Progenitor cell of endocrine pancreas (in vitro differentiated cells): ENCODE measurements at regions not wholly inside any gene's neighbourhood (a gene's known extent, or its start where the extent isn't known, plus 50 kb on each side); places are given as distances from the start of the nearest gene placed in this dataset.

ENCODE experiments used
- DNase-seq: peaks from one replicate; pipeline ENCODE4 v3.0.0; 2021; ENCODE audit warnings: low spot score; ENCODE audit not compliant: unreplicated experiment
- H3K27ac Mint-ChIP-seq: 2 replicates; pipeline ENCODE4 v1.8.0; 2021; ENCODE audit warnings: mild to moderate bottlenecking, moderate library complexity, mixed read lengths
- H3K27me3 Mint-ChIP-seq: 2 replicates; pipeline ENCODE4 v1.8.0; 2021; ENCODE audit warnings: mixed read lengths
- H3K36me3 Mint-ChIP-seq: 2 replicates; pipeline ENCODE4 v1.8.0; 2022; ENCODE audit warnings: mixed read lengths; ENCODE audit not compliant: insufficient read depth
- H3K4me1 Mint-ChIP-seq: 2 replicates; pipeline ENCODE4 v1.8.0; 2021; ENCODE audit warnings: low read depth, mixed read lengths
- H3K4me3 Mint-ChIP-seq: 2 replicates; pipeline ENCODE4 v1.8.0; 2021; ENCODE audit warnings: low read depth, mild to moderate bottlenecking, moderate library complexity, mixed read lengths
- H3K9me3 Mint-ChIP-seq: 2 replicates; pipeline ENCODE4 v1.8.0; 2021; ENCODE audit warnings: low read depth, mixed read lengths
- CTCF ChIP-seq: fragments of 200-600 bp; sonication (generic); IDR thresholded peaks from one replicate; pipeline ENCODE4 v1.5.0; 2021; ENCODE audit warnings: antibody characterized with exemption, mild to moderate bottlenecking; ENCODE audit not compliant: unreplicated experiment

GRCh38 chr9:14380061-14380836 lies 66.3 kb upstream of the NFIB start:
- Mint-ChIP-seq H3K27me3 (no peaks in the 10 kb centered on the region), H3K4me1 (no peaks in the 10 kb centered on the region), H3K4me3 (no peak overlapping the region), H3K27ac (no peak overlapping the region), H3K36me3 (no peaks in the 10 kb centered on the region), H3K9me3 (no peaks in the 10 kb centered on the region)
- no peak for TF ChIP-seq CTCF
- DNase-seq: no peak

DNA sequence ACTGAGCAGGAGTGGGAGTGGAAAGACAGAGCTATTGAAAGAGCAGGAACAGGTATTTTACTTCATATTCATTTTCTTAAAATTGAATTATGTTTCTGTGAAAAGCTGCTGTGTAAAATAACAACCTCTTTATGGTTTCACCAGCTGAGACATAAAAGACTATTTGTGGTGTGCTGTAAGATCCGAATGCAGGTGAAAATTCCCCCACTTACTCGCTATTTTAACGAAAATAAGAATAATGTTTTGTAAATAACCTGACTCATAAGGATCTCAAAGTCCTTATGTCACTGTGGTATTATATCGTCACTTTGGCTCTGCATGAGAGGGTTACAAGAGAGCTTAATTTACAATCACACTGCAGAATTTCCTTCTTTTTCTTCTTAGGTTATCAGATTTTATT lies 65.3 kb upstream of the NFIB start:
- DNase-seq: no peak
- Mint-ChIP-seq H3K27me3 (no peaks in the 10 kb centered on the region), H3K4me1 (no peaks in the 10 kb centered on the region), H3K36me3 (no peaks in the 10 kb centered on the region), H3K9me3 (no peaks in the 10 kb centered on the region), H3K4me3 (no peak overlapping the region), H3K27ac (no peak overlapping the region)
- no peak for TF ChIP-seq CTCF

GRCh38 chr9:14373706-14374105 lies 59.8 kb upstream of the NFIB start:
- H3K4me3 Mint-ChIP-seq: no peak overlapping the region
- H3K27ac Mint-ChIP-seq: no peak overlapping the region
- H3K36me3 Mint-ChIP-seq: no peaks in the 10 kb centered on the region
- H3K27me3 Mint-ChIP-seq: no peaks in the 10 kb centered on the region
- no peak for DNase-seq
- H3K4me1 Mint-ChIP-seq: peaks cover 1% of the 10 kb centered on the region
- TF ChIP-seq CTCF: no peak
- H3K9me3 Mint-ChIP-seq: peaks cover 3% of the 10 kb centered on the region

DNA sequence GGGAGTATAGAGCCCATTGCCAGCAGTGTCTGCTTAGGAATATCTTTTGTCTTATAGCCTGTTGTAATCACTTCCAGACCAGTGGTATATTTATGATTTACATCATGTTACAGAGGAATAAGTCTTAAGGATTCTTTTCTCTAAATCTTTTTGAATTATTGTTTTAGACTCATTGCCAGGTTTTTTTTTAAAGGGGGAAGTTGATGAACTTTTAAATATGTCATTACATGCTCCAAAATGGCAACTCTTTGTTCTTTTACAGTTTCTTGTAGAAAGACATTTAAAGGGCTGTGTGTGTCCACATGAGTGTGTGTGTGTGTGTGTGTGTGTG lies 59.4 kb upstream of the NFIB start:
- DNase-seq: no peak
- Mint-ChIP-seq H3K4me3 (no peak overlapping the region), H3K27ac (no peak overlapping the region), H3K27me3 (no peaks in the 10 kb centered on the region), H3K9me3 (peaks cover 3% of the 10 kb centered on the region), H3K4me1 (peaks cover 1% of the 10 kb centered on the region), H3K36me3 (no peaks in the 10 kb centered on the region)
- no peak for TF ChIP-seq CTCF

DNA sequence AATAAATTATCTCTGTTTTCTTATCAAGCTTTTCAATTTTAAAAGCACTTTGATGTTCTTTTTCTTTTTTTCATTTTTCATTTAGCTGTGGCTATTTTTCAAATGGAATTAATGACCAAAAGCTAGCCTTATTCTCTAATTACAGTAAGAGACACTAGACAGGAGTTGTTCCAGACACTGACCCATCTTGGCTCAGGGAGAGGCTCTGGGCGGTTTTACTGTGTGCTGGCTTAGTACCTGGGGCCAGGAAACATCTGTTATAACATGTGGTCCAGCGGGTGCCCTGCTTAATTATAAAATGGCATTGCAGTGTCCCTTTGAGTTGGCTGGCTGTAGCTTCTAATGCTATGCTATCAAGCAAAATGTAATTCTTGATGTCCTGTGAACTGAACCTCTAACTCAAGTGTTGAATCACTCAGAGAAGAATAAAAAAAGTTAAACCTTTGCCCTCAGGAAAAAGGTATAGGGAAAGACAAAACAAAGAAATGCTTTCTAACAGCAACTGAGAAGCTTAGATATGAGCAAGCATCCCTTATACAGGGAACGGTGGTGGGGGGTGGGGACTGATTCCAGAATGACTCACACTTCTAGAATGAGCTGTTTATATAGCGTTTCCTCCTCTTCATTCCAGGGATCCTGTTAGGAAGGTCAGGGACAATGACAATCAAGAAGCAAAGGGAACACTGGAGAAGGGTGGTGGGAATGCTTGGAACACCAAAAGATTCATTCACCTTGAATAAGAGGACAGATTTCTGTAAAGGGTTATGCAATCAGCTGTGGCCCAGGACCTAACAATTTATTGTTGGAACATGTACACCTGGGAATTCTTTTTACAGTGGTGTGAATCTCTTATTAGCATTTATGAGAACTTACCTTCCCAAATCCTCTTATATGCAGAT lies 58.7 kb upstream of the NFIB start:
- Mint-ChIP-seq H3K4me3 (no peak overlapping the region), H3K4me1 (peaks cover 1% of the 10 kb centered on the region), H3K27ac (no peak overlapping the region), H3K36me3 (no peaks in the 10 kb centered on the region), H3K27me3 (no peaks in the 10 kb centered on the region), H3K9me3 (peaks cover 3% of the 10 kb centered on the region)
- DNase-seq: no peak
- TF ChIP-seq CTCF: no peak
